HG03575 (cell line): ENCODE measurements at regions not wholly inside any gene's neighbourhood (a gene's known extent, or its start where the extent isn't known, plus 50 kb on each side); places are given as distances from the start of the nearest gene placed in this dataset.

Source experiments
- ATAC-seq: cut with Tn5 transposase; IDR thresholded peaks from one replicate; pipeline ENCODE4 v1.9.1; 2021; ENCODE audit not compliant: unreplicated experiment, insufficient number of reproducible peaks, low FRiP score; ENCODE audit errors: extremely low read depth

DNA sequence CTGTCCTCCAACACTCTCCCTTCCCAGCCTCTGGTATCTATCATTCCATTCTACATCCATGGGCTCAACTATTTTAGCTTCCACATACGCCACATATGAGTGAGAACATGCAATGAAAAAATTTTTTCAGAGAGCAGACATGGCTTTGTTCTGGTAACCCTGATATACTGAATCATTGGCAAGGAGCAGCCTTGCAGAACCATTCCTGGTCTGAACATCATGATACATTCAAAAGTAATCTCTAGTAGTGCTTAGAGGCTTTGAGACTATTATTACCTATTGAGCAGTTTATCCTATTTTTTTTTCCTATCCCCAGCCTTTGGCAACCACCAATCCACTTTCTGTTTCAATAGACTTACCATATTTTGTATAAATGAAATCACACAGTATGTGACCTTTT lies 393.1 kb upstream of the KCNH7 start:
- ATAC-seq: no peak

DNA sequence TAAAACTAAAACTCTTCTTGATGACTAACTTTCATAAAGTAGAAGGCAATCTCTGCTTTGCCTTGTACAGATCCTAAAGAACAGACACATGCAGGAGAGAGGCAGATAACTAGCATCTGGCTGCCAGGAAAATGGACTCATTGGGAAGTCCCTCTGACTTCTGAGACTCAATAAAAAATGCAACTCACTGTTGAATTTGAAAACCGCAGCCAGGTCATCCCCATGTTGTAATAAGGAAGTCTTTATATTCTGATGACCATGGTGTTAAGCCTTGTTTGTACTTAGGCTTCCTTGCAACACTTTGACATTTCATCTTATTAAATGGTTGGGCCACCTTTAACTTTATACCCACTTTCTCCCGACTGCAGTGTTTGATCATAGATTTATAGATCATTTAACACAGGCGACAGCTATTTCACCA lies 375.1 kb upstream of the KCNH7 start:
- ATAC-seq: no peak

DNA sequence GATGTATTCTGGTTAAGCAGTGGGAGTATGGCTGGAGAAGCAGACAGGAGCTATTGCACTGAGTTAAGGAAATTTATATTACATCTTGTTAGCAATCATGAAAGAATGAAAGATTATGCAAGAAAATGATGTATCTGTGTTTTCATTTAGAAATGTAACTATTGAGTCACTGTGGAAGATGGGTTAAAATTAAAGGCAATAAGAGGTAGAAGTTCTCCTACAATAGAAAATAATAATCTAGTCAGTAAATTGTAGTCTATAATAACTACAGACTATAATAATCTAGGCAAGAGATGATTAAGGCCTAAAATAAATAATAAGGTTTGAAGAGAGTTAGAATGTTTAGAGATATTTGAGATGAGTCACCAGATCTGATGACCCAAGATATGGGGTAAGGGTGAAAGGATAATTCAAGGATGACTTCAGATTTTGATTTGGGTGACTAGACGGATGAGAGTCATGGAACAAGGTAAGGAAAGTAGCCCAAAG lies 371.9 kb upstream of the KCNH7 start:
- ATAC-seq: no peak

DNA sequence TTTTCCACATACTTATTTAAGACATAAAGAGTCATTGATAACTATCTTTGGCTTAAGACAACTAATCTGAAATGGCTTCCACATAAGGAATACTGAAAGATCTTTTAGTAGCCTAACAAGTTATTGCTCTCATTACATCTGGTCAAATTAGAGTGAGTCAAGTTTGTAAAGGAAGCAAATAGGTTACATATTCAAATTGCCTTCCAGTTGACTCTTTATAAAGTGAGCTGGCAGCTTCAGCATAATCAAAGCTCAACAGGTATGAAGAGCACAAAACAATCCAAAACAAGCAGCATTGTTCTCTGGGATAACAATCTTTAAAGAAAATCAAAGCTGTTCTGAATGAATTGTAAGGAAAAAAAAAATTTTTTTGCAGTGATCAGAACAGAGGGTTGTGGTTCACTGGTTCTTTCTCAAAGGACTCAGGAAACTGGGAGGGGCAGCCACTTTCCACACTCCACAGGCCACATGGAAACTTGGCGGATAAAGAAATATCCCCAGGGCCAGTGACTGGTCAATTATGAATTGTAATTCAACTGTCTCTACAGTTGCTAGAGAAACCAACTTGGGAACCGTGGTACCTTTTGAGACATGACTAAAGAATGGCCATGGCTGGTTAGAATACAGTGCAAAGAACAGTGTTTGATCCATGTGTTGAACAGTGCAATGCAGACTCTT lies 369.3 kb upstream of the KCNH7 start:
- ATAC-seq: no peak

DNA sequence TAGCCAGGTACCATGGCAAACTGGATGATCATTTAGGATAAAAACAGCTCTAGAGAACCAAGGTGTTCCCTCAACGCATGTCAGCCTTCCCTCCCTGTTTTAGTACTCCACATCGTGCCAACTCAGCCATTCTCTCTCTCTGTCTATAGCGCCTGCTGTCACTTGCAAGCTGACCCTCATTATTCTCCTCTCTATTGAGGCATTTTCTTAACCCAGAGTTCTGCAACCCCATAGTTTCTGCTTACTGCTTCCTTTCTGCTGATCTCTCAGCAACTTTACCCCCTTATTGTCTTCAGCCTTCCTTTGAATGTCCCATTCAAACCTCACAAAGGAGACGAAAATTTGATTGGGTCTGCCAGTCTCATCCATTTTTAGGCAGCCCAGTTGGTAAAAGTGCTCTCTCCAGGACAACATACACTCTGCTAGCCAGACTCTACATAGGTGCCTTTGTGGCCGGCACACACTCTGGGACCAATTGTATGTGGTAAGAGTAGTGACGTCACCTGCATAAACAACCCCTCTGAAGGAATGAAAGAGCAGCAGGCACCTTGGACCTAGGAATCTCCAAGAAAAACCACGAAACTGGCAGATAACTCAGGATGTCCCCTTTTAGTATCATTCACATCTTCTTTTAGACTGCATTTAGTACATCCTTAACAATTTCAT lies 367.2 kb upstream of the KCNH7 start:
- ATAC-seq: no peak

DNA sequence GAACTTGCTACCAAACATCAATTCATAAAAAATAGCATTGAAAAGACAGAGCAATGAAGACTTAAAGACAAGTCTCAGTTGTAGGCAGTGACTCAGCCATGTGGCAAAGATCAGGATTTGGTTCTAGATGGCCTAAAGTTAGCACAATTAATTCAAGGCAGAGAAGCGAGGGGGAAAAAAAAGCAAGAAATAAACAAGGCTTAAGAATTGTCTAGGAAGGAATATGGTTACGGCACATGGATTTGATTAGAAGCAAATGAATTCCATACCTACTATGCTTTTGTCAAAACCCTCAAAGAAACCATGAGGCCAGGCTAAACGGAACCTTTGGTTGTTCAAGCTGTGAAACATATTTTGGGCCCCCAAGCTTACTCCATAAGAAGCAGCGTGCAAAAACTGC lies 362.2 kb upstream of the KCNH7 start:
- no peak for ATAC-seq

DNA sequence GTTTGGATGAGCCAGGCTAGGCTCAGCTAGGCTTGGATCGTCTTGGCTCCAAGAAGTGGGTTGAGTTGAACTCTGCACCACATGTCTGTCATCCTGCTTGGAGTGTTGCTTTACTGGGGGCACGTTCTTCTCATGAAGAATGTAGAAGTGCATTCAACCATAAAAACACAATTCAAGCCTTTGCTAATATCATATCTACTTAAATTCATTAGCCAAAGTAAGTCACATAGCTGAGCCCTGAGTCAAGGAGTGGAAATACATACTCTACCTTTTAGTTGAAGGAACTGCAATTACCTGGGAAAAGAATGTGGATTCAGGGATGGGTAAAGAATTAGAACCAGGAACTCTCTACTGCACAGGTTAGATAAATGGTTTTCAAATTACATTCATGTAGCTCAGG lies 360.4 kb upstream of the KCNH7 start:
- no peak for ATAC-seq

DNA sequence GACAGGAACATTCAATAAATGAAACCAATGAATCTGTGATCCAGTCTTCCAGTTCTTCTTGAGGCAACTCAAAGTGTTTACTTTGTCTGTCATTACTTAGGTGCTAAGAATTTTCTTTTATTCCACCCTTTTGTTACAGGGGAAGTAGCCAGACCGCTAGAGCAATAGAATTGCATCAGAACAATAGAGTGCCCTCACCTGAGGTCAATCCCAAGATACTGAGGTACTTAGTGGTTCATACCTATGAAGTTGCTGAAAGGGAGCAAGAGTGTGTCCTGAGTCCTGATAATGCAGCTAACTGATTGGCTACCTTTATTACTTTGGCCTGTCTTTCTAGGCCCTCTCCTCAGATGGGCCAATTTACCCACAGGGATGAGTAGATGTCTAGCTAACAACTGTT lies 359.4 kb upstream of the KCNH7 start:
- no peak for ATAC-seq

DNA sequence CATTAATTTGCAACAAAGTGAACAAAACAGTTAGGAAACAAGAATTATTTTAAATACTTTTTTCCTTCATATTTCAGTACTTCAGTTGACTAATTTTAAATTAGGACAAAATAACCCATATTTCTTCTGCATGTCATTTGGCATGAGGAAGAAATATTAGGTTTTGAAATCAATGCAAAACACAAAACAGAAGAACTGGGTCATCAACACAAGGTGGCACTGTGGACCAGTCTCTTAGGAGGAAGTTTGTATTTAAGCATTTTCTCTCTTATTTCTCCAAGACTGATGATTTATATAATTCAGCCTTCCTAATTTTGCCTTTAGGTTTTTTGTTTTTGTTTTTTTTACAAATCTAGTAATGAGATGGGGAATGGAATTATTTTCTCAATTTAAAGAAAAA lies 352.8 kb upstream of the KCNH7 start:
- ATAC-seq: no peak

DNA sequence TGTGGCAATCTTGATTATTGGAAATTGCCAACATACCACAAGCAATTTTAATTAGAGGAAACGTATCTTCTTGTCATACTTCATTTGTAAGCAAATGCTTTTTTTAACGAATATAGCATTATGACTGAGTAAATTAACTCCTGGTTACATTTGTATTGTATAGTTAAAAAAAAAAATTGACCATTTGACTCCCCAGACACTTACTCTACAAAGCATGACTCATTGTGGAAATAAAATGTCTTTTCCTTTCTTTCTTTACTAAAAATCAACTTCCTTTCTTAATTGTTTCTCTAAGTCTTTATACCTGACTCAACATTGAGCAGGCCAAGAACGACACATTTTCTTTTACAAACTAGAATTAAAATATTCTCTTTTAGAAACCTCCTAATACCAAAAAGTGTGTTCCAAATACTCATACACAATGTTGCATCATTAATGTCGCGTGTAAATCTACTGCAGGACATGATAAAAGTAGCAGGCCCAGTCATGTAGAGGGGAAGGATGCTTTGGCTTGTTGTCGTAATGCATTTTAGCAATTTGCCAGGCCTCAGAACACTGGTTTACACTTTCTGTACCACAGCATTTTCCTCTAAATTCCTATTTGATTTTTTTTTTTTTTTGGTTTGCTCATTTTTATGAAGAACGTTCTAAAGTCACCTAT lies 349.6 kb upstream of the KCNH7 start:
- ATAC-seq: no peak

DNA sequence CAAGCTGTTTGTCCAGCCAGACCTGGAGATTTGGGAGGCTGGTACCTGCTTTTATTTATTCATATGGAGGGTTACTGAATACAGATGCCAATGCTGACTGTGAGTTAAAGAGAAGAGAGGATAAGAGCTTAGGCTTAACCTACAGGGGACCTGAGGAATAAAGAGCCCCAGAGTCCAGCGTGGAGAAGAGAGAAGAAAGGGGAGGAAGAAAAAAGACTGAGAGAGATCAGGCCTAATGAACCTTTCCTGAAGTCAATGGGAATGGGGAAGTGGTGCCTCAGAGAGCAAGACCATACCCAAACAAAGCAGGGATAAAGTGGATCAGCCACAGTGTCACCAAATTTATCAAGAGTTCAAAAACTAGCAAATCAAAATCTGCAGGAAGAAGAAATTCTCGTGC lies 348.6 kb upstream of the KCNH7 start:
- ATAC-seq: no peak

DNA sequence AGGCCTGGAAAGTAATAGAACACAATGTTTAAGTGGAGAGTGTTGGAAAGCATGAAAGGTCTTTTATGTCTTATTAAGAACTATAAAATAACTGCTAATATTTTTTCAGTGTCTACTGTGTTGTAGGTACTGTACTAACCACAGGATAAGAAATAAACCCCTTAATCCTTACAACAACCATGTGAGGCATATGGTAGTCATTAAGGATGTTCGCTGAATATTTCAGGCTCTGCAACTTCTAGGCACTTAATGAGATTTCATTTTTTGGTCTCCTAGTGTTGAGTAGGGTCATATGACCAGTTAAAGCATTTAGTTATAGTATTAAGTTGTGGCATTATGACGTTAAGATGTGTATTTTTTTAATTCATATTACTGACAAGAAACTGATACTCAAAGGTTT lies 346.6 kb upstream of the KCNH7 start:
- ATAC-seq: no peak

DNA sequence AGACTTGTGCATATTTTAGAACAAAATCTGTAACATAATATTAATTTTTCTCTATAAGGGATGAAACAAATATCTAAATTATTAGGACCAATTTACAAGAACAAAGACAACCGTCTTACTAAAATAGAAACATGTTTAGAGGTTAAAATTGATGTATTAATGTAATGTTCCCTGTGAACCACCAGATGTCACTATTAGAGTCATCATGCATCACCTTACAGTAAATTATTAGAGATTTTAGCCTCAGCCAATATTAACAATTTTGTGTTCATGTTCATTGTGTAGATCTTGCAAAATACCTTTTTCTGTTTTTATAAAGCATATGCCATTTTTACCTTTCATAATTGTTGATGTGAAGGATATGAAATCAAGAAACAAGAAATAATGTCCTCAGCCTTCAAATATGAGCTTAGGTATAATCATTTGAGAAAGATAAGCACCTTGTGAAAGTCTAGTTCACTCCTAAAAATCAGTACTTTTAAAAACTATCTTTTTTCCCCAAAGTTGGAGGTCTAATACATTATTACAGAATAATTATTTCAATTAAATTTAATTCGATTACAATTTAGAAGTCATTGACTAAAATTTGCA lies 344.3 kb upstream of the KCNH7 start:
- ATAC-seq: no peak

DNA sequence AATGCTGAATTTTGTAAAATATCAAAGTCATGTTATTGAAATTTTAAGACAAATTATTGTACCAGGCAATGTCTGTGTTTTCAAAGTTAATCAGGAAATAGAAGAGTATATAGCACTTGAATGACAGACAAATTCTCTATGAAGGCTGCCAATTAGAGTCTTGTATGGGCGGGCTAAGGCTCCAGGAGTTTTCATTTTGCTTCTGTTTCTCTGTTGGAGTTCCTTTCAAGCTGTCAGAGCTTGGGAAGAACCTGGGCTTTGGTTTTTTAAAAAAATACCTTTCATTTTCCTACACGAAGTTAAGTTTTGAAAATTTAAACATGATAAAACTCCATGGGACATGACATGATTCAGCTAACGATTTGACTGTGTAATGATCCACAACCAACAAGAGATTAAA lies 339.0 kb upstream of the KCNH7 start:
- no peak for ATAC-seq

DNA sequence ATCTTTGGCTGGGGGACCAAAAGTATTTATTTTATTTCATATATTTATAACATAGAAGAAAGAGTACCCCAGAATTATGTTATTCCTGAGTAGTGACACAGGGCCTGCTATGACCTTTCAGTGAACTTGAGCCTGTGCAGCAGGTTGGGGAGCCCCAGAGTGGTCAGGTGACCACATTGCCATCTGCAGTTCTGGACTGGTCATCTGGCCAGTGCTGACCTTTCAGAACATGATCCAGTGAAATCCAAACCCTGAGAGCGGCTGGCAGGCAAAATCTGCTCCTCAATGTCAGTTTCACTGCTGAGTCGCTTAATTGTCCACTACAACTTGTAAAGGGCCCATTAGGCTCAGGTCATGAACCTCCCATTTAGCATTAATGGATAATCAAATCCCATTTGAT lies 336.7 kb upstream of the KCNH7 start:
- no peak for ATAC-seq

DNA sequence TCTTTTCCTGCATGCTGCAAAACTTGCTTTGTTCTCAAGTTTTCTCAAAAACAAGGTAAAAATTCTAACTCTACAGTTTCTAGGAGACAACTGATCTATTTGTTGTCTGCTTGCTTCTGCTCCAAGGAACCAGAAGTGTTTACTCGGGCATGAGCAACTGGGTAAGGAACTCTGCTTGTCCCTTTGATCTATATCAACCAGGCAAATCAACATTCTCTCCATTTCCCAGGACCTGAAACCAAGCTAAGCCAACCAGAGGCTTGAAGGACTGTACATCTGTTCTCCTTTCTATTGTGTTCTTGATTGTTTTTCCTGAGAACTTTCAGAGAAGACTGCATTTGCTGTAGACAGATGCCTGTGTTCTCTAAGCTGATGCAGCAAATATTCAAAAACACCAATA lies 335.0 kb upstream of the KCNH7 start:
- no peak for ATAC-seq

DNA sequence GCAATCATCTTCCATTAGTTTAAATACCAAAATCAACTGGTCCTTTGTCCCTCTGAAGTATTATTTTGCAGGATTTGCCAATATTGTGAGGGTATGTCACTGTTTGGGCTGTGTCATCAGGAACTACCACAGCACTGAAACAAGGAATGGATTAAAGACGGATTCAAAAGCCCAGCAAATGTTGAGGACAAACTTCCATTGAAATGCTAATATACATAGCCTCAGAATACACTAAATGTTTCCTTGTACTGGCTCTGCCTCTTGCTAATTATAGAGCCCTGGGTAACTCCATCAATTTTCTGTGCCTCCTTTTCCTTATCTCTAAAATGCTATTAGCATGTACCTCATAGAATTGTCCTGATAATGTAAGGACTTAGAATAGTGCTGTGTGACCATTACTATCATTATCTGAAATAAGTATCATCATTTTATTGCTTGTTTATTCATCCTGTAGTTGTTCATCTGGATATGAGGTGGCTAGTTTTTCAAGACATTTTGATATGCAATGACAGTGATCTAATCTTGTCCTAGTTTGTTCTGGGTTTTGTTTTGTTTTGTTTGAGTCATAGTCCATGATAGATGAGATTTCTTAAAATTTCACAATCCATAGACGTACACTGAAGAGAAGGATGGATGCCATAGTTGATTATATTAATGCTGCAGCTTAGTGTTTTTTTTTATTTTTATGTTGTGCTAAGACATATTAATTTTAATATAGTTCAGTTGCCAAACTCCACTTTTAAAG lies 333.4 kb upstream of the KCNH7 start:
- ATAC-seq: no peak

DNA sequence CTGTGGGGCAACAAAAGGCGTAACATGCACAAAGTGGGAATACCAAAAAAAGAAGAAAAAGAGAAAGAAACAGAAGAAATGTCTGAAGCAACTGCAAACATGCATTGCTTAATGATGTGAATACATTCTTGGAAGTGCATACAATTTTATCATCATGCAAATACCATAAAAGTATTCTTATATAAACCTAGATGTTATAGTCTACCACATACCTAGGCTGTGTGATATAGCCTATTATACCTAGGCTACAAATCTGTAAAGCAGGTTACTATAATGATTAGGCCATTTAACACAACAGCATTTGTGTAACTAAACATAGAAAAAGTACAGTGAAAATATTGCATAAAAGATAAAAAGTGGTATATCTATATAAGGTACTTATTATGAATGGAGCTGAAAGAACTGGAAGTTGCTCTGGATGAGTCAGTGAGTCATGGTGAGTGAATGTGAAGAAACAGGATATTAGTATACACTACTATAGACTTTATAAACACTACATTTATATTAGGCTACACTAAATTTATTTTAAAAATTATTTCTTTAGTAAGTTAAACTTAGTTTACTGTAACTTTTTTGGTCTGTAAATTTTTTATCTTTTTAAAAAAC lies 319.4 kb upstream of the KCNH7 start:
- ATAC-seq: no peak

DNA sequence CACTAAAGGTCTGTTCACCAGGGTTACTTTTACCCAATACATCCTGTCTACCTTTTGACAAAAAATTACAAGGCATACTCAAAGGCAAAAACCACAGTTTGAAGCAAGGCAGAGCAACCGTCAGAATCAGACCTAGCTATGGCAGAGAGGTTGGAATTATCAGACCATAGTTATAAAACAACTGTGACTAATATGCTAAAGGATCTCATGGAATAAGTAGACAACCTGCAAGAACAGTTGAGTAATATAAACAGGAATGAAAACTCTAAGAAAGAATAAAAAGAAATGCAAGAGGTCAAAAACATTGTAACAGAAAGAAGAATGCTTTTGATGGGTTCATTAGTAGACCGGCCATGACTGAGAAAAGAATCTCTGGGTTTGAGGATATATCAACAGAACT lies 318.8 kb upstream of the KCNH7 start:
- ATAC-seq: no peak
